ENCODE measurements at regions not wholly inside any gene's neighbourhood (a gene's known extent, or its start where the extent isn't known, plus 50 kb on each side); places are given as distances from the start of the nearest gene placed in this dataset.

DNA sequence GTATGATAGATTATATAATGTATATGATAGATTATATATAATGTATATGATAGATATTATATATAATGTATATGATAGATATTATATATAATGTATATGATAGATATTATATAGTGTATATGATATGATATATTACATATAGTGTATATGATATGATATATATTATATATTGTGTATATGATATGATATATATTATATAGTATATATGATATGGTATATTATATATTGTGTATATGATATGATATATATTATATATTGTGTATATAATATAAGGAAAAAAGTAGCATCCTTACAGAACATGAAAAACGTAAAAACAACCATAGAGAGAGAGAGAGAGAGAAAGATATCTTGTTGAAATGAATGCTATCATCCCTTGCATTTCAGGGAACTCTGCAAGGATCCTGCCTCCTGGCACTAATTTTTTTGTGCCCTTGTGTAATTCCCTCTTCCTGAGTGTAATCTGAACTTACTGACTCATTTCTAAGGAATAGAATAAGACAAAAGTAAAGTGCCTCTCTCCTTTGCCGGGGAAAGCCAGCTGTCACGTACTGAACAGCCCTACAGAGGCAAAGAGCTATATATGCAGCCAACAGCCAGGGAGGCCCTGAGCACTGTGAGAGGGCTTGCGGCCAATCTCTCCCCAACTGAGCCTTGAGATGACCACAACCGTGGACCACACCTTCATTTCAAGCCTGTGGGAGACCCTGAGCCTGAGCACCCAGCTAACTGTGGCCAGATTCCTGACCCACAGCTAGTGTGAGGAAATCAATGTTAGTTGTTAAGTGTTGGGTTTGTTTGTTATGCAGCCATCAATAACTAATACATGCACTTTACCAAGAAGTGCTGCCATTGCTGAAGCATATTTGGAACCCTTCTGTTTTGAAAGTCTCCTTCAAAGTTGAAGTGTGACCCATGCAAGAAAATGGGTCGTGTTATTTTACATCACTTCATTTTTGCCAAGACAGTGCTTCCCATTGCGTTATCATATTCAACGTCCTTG, 61.1 kb upstream of the EZH2 start:
- TF ChIP-seq, protein P1, sequence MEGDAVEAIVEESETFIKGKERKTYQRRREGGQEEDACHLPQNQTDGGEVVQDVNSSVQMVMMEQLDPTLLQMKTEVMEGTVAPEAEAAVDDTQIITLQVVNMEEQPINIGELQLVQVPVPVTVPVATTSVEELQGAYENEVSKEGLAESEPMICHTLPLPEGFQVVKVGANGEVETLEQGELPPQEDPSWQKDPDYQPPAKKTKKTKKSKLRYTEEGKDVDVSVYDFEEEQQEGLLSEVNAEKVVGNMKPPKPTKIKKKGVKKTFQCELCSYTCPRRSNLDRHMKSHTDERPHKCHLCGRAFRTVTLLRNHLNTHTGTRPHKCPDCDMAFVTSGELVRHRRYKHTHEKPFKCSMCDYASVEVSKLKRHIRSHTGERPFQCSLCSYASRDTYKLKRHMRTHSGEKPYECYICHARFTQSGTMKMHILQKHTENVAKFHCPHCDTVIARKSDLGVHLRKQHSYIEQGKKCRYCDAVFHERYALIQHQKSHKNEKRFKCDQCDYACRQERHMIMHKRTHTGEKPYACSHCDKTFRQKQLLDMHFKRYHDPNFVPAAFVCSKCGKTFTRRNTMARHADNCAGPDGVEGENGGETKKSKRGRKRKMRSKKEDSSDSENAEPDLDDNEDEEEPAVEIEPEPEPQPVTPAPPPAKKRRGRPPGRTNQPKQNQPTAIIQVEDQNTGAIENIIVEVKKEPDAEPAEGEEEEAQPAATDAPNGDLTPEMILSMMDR (IDR thresholded peaks at IDR 0.05), result no peak
- TF ChIP-seq POLR2A (IDR thresholded peaks at IDR 0.05), result no peak
